Panc1 (cell line): ENCODE measurements at regions not wholly inside any gene's neighbourhood (a gene's known extent, or its start where the extent isn't known, plus 50 kb on each side); places are given as distances from the start of the nearest gene placed in this dataset.

Source experiments
- ATAC-seq: fragments of 200-7000 bp; cut with Tn5 transposase; 2 replicates; pipeline ENCODE4 v1.9.1; 2020; ENCODE audit warnings: mild to moderate bottlenecking, moderate library complexity
- BruUV-seq: library from RNA; stranded (reverse); fragments of 400-500 nt; replicated peaks from 2 replicates; lab custom pipeline; 2021; lab: Mats Ljungman, UMichigan
- CTCF ChIA-PET: fragments of 300-600 bp; sonication (Branson Sonifier 250); formaldehyde crosslinking; loops from one replicate; lab custom pipeline; 2022; ENCODE audit warnings: antibody characterized with exemption; lab: Charles Lee
- POLR2A ChIA-PET: fragments of 300-600 bp; sonication (Branson Sonifier 250); formaldehyde crosslinking; loops from one replicate; lab custom pipeline; 2022; ENCODE audit warnings: antibody characterized with exemption; lab: Charles Lee
- DNase-seq: peaks from one replicate; pipeline ENCODE4 v3.0.0-alpha.2; 2010; ENCODE audit warnings: low read depth, low spot score
- H3K27ac ChIP-seq: 2 replicates; pipeline ENCODE4 v1.5.1; 2011; ENCODE audit warnings: mild to moderate bottlenecking, low read length, inconsistent platforms
- H3K27me3 ChIP-seq: fragments of 200-500 bp; sonication (Bioruptor generic); 2 replicates; pipeline ENCODE4 v1.6.0; 2014; ENCODE audit warnings: low read length, inconsistent platforms; ENCODE audit not compliant: control insufficient read depth, insufficient read depth
- H3K36me3 ChIP-seq: fragments of 200-500 bp; sonication (Bioruptor generic); 2 replicates; pipeline ENCODE4 v1.5.1; 2014; ENCODE audit warnings: inconsistent platforms, mild to moderate bottlenecking, low read length, moderate library complexity; ENCODE audit not compliant: control insufficient read depth, insufficient read depth
- H3K4me1 ChIP-seq: 2 replicates; pipeline ENCODE4 v1.5.1; 2011; ENCODE audit warnings: inconsistent platforms, mild to moderate bottlenecking, low read length, moderate library complexity; ENCODE audit not compliant: control insufficient read depth, insufficient read depth
- H3K4me3 ChIP-seq, 2 experiments: 2 replicates each; pipeline ENCODE4 v1.5.1; 2011 to 2012; ENCODE audit warnings: low read depth in 2 of 2, low read length in 2 of 2, mild to moderate bottlenecking in 2 of 2, inconsistent platforms in 1 of 2, moderate library complexity in 1 of 2
- H3K9me3 ChIP-seq: fragments of 200-500 bp; sonication (Bioruptor generic); 2 replicates; pipeline ENCODE4 v1.5.1; 2014; ENCODE audit warnings: low read depth, mild to moderate bottlenecking, inconsistent platforms, low read length, moderate library complexity; ENCODE audit not compliant: control insufficient read depth, insufficient read depth
- POLR2AphosphoS5 ChIP-seq: IDR thresholded peaks from 2 replicates; pipeline ENCODE4 v1.6.1; 2012; ENCODE audit warnings: mild to moderate bottlenecking, low read depth, low read length, moderate library complexity
- SIN3A ChIP-seq: IDR thresholded peaks from 2 replicates; pipeline ENCODE4 v1.6.1; 2012; ENCODE audit warnings: low read depth, mild to moderate bottlenecking, low read length, moderate library complexity, borderline replicate concordance; ENCODE audit not compliant: insufficient read depth
- TCF7L2 ChIP-seq: IDR thresholded peaks from 2 replicates; pipeline ENCODE4 v1.6.1; 2011; ENCODE audit warnings: mild to moderate bottlenecking, low read depth, low read length, inconsistent platforms
- in situ Hi-C: cut with HindIII; loops from 2 replicates; pipeline ENCODE4 v1.10.0; 2016; ENCODE audit warnings: low sequenced_read_pairs, low pct_unique_long_range_greater_than_20kb
- intact Hi-C: fragments of 100-400 bp; cut with micrococcal nuclease; formaldehyde crosslinking; loops from one replicate; pipeline ENCODE4 v1.10.0; 2022; ENCODE audit not compliant: unreplicated experiment
- TF ChIP-seq, protein P1 (sequence below), 2 experiments: IDR thresholded peaks; 2 replicates each; pipeline ENCODE4 v1.6.1; 2011 to 2012; ENCODE audit warnings: low read depth in 2 of 2, control low read depth in 1 of 2, low read length in 1 of 2, mild to moderate bottlenecking in 1 of 2, moderate library complexity in 1 of 2; ENCODE audit not compliant: insufficient read depth in 1 of 2
- TF ChIP-seq, protein P2 (sequence below): fragments of 450-650 bp; IDR thresholded peaks from 2 replicates; pipeline ENCODE4 v1.5.1; 2017; ENCODE audit warnings: mild to moderate bottlenecking

DNA sequence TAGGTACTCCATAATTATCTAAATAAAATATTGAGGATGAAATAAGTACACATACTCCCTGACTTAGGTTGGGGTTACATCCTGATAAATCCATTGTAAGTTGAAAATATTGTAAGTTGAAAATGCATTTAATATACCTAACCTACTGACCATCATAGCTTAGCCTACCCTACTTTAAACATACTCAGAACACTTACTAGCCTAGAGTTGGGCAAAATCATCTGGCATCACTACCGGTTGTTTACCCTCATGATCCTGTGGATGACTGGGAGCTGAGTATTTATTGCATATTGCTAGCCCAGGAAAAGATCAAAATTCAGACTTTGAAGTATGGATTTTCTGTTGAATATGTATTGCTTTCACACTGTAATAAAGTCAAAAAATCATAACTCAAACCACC, 467.3 kb downstream of the C6orf118 start:
- intact Hi-C loops (no loop called here), in situ Hi-C loops (no loop called here)
- POLR2A ChIA-PET = no interaction called here
- H3K27ac ChIP-seq = no peak overlapping the region
- H3K27me3 ChIP-seq = no peaks in the 10 kb centered on the region
- BruUV-seq = no TSS peak
- TF ChIP-seq, protein P1, sequence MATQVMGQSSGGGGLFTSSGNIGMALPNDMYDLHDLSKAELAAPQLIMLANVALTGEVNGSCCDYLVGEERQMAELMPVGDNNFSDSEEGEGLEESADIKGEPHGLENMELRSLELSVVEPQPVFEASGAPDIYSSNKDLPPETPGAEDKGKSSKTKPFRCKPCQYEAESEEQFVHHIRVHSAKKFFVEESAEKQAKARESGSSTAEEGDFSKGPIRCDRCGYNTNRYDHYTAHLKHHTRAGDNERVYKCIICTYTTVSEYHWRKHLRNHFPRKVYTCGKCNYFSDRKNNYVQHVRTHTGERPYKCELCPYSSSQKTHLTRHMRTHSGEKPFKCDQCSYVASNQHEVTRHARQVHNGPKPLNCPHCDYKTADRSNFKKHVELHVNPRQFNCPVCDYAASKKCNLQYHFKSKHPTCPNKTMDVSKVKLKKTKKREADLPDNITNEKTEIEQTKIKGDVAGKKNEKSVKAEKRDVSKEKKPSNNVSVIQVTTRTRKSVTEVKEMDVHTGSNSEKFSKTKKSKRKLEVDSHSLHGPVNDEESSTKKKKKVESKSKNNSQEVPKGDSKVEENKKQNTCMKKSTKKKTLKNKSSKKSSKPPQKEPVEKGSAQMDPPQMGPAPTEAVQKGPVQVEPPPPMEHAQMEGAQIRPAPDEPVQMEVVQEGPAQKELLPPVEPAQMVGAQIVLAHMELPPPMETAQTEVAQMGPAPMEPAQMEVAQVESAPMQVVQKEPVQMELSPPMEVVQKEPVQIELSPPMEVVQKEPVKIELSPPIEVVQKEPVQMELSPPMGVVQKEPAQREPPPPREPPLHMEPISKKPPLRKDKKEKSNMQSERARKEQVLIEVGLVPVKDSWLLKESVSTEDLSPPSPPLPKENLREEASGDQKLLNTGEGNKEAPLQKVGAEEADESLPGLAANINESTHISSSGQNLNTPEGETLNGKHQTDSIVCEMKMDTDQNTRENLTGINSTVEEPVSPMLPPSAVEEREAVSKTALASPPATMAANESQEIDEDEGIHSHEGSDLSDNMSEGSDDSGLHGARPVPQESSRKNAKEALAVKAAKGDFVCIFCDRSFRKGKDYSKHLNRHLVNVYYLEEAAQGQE (IDR thresholded peaks at IDR 0.05; ENCODE audit: insufficient read depth in 1 of 2, low read depth in 2 of 2, low read length in 1 of 2) = no peak
- no peak for TF ChIP-seq SIN3A
- TF ChIP-seq TCF7L2 = no peak
- TF ChIP-seq, protein P2, sequence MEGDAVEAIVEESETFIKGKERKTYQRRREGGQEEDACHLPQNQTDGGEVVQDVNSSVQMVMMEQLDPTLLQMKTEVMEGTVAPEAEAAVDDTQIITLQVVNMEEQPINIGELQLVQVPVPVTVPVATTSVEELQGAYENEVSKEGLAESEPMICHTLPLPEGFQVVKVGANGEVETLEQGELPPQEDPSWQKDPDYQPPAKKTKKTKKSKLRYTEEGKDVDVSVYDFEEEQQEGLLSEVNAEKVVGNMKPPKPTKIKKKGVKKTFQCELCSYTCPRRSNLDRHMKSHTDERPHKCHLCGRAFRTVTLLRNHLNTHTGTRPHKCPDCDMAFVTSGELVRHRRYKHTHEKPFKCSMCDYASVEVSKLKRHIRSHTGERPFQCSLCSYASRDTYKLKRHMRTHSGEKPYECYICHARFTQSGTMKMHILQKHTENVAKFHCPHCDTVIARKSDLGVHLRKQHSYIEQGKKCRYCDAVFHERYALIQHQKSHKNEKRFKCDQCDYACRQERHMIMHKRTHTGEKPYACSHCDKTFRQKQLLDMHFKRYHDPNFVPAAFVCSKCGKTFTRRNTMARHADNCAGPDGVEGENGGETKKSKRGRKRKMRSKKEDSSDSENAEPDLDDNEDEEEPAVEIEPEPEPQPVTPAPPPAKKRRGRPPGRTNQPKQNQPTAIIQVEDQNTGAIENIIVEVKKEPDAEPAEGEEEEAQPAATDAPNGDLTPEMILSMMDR = no peak
- no peak for TF ChIP-seq POLR2AphosphoS5
- no peak for DNase-seq
- CTCF ChIA-PET = no interaction called here
- no peaks in the 10 kb centered on the region for H3K9me3 ChIP-seq
- H3K36me3 ChIP-seq = no peaks in the 10 kb centered on the region
- no peaks in the 10 kb centered on the region for H3K4me1 ChIP-seq
- no peak for ATAC-seq
- no peak overlapping the region for H3K4me3 ChIP-seq

DNA sequence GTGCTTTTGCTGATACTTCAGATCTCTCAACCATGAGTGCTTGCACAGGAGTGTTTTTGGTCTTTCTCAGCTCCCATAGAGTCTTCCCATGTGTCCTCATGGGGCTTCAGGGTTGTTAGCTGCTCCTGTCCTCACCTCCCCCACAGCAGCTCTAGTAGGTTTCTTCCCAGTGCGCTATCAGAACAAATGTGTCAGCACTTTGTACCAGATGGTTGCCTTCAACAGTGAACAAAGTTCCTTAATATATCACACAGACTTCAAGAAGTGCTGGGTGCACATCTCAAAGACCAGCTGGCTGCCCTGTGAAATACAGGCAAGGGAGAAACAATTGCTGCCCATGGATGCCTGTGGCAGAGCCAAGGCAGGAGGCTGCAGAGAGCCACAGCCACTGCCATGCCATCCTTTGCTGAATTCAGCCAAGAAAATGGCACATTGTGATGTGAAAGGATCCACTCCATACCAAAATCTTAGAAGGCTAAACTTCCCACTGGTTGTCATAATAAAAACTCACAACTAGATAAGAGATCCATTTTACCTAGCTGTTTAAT, 471.3 kb downstream of the C6orf118 start:
- no peak for ATAC-seq
- BruUV-seq = no TSS peak
- DNase-seq = no peak
- intact Hi-C loops = no loop called here
- TF ChIP-seq POLR2AphosphoS5 (no peak), TCF7L2 (no peak)
- TF ChIP-seq, protein P2 = no peak
- H3K27me3 ChIP-seq = no peaks in the 10 kb centered on the region
- no peaks in the 10 kb centered on the region for H3K4me1 ChIP-seq
- no peak overlapping the region for H3K27ac ChIP-seq
- H3K4me3 ChIP-seq = no peak overlapping the region
- H3K36me3 ChIP-seq = no peaks in the 10 kb centered on the region
- CTCF ChIA-PET = no interaction called here
- POLR2A ChIA-PET = no interaction called here
- H3K9me3 ChIP-seq = no peaks in the 10 kb centered on the region
- in situ Hi-C loops = no loop called here
